ENCODE measurements at regions not wholly inside any gene's neighbourhood (a gene's known extent, or its start where the extent isn't known, plus 50 kb on each side); places are given as distances from the start of the nearest gene placed in this dataset.

GRCh38 chr16:6646891-6647290 lies 685.8 kb upstream of the RBFOX1 start:
- TF ChIP-seq EP300 (IDR thresholded peaks at IDR 0.05; ENCODE audit: low read depth): no peak
- TF ChIP-seq, protein P1, sequence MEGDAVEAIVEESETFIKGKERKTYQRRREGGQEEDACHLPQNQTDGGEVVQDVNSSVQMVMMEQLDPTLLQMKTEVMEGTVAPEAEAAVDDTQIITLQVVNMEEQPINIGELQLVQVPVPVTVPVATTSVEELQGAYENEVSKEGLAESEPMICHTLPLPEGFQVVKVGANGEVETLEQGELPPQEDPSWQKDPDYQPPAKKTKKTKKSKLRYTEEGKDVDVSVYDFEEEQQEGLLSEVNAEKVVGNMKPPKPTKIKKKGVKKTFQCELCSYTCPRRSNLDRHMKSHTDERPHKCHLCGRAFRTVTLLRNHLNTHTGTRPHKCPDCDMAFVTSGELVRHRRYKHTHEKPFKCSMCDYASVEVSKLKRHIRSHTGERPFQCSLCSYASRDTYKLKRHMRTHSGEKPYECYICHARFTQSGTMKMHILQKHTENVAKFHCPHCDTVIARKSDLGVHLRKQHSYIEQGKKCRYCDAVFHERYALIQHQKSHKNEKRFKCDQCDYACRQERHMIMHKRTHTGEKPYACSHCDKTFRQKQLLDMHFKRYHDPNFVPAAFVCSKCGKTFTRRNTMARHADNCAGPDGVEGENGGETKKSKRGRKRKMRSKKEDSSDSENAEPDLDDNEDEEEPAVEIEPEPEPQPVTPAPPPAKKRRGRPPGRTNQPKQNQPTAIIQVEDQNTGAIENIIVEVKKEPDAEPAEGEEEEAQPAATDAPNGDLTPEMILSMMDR (IDR thresholded peaks at IDR 0.05): no peak
- TF ChIP-seq POLR2A (IDR thresholded peaks at IDR 0.05): no peak

Measured in transverse colon (tissue), 3 donors.